GM23338 (cell line): ENCODE measurements at regions not wholly inside any gene's neighbourhood (a gene's known extent, or its start where the extent isn't known, plus 50 kb on each side); places are given as distances from the start of the nearest gene placed in this dataset.
A peak's percentile ranks its signal among the peaks of the same experiment; 100 is the strongest.

ENCODE experiments used
- ATAC-seq: fragments of 200-7000 bp; cut with Tn5 transposase; 3 replicates; pipeline ENCODE4 v1.9.1; 2020
- DNase-seq: peaks from one replicate; pipeline ENCODE4 v3.0.0-alpha.2; 2015; ENCODE audit warnings: low spot score
- H2AFZ ChIP-seq: fragments of 200-600 bp; sonication (generic); 2 replicates; pipeline ENCODE4 v1.8.0; 2016; ENCODE audit warnings: antibody characterized with exemption, mild to moderate bottlenecking, moderate library complexity
- H3F3A ChIP-seq: fragments of 200-600 bp; sonication (generic); replicated peaks from 2 replicates; pipeline ENCODE4 v1.8.0; 2017; ENCODE audit warnings: antibody characterized with exemption, mixed run types, low read depth
- H3K27ac ChIP-seq: fragments of 200-600 bp; sonication (generic); 2 replicates; pipeline ENCODE4 v1.6.1; 2016; ENCODE audit warnings: low read depth
- H3K27me3 ChIP-seq: fragments of 200-600 bp; sonication (generic); 2 replicates; pipeline ENCODE4 v1.8.0; 2016; ENCODE audit warnings: mild to moderate bottlenecking, mixed run types, moderate library complexity; ENCODE audit not compliant: insufficient read depth
- H3K36me3 ChIP-seq: fragments of 200-600 bp; sonication (generic); 2 replicates; pipeline ENCODE4 v1.8.0; 2016; ENCODE audit warnings: mild to moderate bottlenecking; ENCODE audit not compliant: insufficient read depth
- H3K4me1 ChIP-seq: fragments of 200-600 bp; sonication (generic); 2 replicates; pipeline ENCODE4 v1.8.0; 2016; ENCODE audit warnings: mild to moderate bottlenecking, moderate library complexity; ENCODE audit not compliant: insufficient read depth
- H3K4me2 ChIP-seq: fragments of 200-600 bp; sonication (generic); 2 replicates; pipeline ENCODE4 v1.7.1; 2017; ENCODE audit warnings: mixed run types
- H3K4me3 ChIP-seq: fragments of 200-600 bp; sonication (generic); 2 replicates; pipeline ENCODE4 v1.6.1; 2016; ENCODE audit warnings: mixed run types
- H3K79me2 ChIP-seq: fragments of 200-600 bp; sonication (generic); replicated peaks from 2 replicates; pipeline ENCODE4 v1.8.0; 2017; ENCODE audit warnings: mild to moderate bottlenecking; ENCODE audit not compliant: insufficient read depth
- H3K9me2 ChIP-seq: fragments of 200-600 bp; sonication (generic); 2 replicates; pipeline ENCODE4 v1.8.0; 2017; ENCODE audit not compliant: insufficient read depth
- H4K20me1 ChIP-seq: fragments of 200-600 bp; sonication (generic); replicated peaks from 2 replicates; pipeline ENCODE4 v1.8.0; 2017; ENCODE audit warnings: mild to moderate bottlenecking; ENCODE audit not compliant: insufficient read depth
- H3K27ac Mint-ChIP-seq: 2 replicates; pipeline ENCODE4 v1.8.0; 2020; ENCODE audit warnings: inconsistent platforms, mild to moderate bottlenecking, moderate library complexity, mixed read lengths
- H3K27me3 Mint-ChIP-seq: 3 replicates; pipeline ENCODE4 v1.8.0; 2022; ENCODE audit warnings: low read depth, mild to moderate bottlenecking, moderate library complexity, mixed read lengths, inconsistent platforms; ENCODE audit not compliant: insufficient read depth, poor library complexity
- H3K36me3 Mint-ChIP-seq: 3 replicates; pipeline ENCODE4 v1.8.0; 2021; ENCODE audit warnings: low read depth, mild to moderate bottlenecking, inconsistent platforms, moderate library complexity, mixed read lengths
- H3K4me1 Mint-ChIP-seq: 3 replicates; pipeline ENCODE4 v1.8.0; 2020; ENCODE audit warnings: mild to moderate bottlenecking, inconsistent platforms, mixed read lengths
- H3K4me3 Mint-ChIP-seq: 3 replicates; pipeline ENCODE4 v1.8.0; 2021; ENCODE audit warnings: moderate library complexity, mild to moderate bottlenecking, inconsistent platforms, mixed read lengths
- H3K9me3 Mint-ChIP-seq: 3 replicates; pipeline ENCODE4 v1.8.0; 2020; ENCODE audit warnings: moderate library complexity, mild to moderate bottlenecking, inconsistent platforms, mixed read lengths
- EZH2 ChIP-seq: fragments of 200-600 bp; sonication (generic); IDR thresholded peaks from one replicate; pipeline ENCODE4 v1.8.0; 2017; ENCODE audit warnings: antibody characterized with exemption, mild to moderate bottlenecking, low read depth; ENCODE audit not compliant: unreplicated experiment
- EZH2phosphoT487 ChIP-seq: fragments of 200-600 bp; sonication (generic); IDR thresholded peaks from one replicate; pipeline ENCODE4 v1.8.1; 2018; ENCODE audit warnings: antibody characterized with exemption; ENCODE audit not compliant: unreplicated experiment
- STAT1 ChIP-seq: IDR thresholded peaks from one replicate; pipeline ENCODE4 v1.6.1; 2016; ENCODE audit warnings: antibody characterized with exemption; ENCODE audit not compliant: unreplicated experiment
- ZNF114 ChIP-seq: fragments of 250-450 bp; sonication (Bioruptor Pico); IDR thresholded peaks from 2 replicates; pipeline ENCODE4 v1.5.0; 2020; ENCODE audit warnings: mild to moderate bottlenecking, moderate library complexity
- ZNF331 ChIP-seq: fragments of 250-450 bp; sonication (Bioruptor Pico); IDR thresholded peaks from 2 replicates; pipeline ENCODE4 v1.5.0; 2020; ENCODE audit warnings: low read depth, mild to moderate bottlenecking, moderate library complexity
- TF ChIP-seq, protein P1 (sequence below): IDR thresholded peaks from one replicate; pipeline ENCODE4 v1.6.1; 2018; ENCODE audit warnings: antibody characterized with exemption; ENCODE audit not compliant: unreplicated experiment
- TF ChIP-seq, protein P2 (sequence below), 2 experiments: fragments of 200-600 bp in 1 of 2; sonication (generic) in 1 of 2; conservative IDR thresholded peaks; 2 replicates each; pipeline versions ENCODE4 v1.5.1 to v1.6.1; 2016 to 2017; ENCODE audit warnings: antibody characterized with exemption in 2 of 2, low read depth in 2 of 2, mild to moderate bottlenecking in 2 of 2, moderate library complexity in 1 of 2

DNA sequence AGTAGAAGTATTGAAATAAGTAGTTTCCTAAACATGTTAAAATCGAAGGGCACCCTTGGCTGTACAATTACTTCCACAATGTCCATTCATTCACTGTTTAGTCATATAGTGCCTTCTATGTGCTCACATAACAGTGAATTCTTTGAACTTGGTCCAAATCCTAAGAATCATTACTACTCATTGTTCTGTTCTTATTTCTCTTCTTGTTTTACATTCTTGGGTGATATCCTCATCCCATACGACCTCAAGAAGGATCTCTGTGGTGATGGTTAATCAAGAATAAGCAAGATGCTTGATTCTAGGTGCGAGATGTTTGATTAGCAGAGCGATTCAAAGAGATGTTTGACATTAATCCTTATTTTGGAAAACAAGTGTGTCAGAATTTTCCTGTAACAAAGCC, 667.4 kb upstream of the ZP4 start:
- Histone ChIP-seq H3K4me2 (no peak overlapping the region), H3K27ac (no peak overlapping the region), H3K4me1 (0 out of 2 replicates have a peak, but pooled peaks cover 3% of the 10 kb centered on the region), H2AFZ (no peak overlapping the region; the same call in 1 of the 2 replicates), H3K79me2 (no peaks in the 10 kb centered on the region), H3K4me3 (no peak overlapping the region), H4K20me1 (no peaks in the 10 kb centered on the region), H3K36me3 (no peaks in the 10 kb centered on the region), H3K27me3 (no peaks in the 10 kb centered on the region), H3F3A (no peaks in the 10 kb centered on the region), H3K9me2 (no peaks in the 10 kb centered on the region)
- DNase-seq: no peak
- no peak overlapping the region for H3K27ac Mint-ChIP-seq
- no peaks in the 10 kb centered on the region for H3K36me3 Mint-ChIP-seq
- H3K27me3 Mint-ChIP-seq: no peaks in the 10 kb centered on the region
- H3K9me3 Mint-ChIP-seq: no peaks in the 10 kb centered on the region
- TF ChIP-seq, protein P1, sequence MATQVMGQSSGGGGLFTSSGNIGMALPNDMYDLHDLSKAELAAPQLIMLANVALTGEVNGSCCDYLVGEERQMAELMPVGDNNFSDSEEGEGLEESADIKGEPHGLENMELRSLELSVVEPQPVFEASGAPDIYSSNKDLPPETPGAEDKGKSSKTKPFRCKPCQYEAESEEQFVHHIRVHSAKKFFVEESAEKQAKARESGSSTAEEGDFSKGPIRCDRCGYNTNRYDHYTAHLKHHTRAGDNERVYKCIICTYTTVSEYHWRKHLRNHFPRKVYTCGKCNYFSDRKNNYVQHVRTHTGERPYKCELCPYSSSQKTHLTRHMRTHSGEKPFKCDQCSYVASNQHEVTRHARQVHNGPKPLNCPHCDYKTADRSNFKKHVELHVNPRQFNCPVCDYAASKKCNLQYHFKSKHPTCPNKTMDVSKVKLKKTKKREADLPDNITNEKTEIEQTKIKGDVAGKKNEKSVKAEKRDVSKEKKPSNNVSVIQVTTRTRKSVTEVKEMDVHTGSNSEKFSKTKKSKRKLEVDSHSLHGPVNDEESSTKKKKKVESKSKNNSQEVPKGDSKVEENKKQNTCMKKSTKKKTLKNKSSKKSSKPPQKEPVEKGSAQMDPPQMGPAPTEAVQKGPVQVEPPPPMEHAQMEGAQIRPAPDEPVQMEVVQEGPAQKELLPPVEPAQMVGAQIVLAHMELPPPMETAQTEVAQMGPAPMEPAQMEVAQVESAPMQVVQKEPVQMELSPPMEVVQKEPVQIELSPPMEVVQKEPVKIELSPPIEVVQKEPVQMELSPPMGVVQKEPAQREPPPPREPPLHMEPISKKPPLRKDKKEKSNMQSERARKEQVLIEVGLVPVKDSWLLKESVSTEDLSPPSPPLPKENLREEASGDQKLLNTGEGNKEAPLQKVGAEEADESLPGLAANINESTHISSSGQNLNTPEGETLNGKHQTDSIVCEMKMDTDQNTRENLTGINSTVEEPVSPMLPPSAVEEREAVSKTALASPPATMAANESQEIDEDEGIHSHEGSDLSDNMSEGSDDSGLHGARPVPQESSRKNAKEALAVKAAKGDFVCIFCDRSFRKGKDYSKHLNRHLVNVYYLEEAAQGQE: no peak
- ATAC-seq: no peak
- H3K4me1 Mint-ChIP-seq: no peaks in the 10 kb centered on the region
- no peak overlapping the region for H3K4me3 Mint-ChIP-seq

DNA sequence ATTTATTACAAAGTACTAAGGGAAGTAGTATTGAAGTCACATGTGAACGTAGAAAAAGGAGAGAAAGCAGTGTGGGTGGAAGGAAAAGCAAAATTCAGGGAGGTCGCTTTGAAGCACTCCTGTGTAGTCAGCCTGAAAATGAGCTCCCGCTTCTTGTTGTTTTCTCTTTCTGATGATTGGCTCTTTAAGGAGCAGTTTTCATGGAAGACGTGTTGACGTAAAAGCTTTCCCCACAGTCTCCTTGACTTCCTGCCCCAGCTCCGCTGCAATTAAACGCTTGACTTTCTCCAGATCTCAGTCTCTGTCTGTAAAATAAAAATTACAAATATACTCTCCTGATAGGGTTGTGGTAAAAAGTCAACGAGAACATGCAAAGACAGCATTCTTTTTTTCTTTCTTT, 661.5 kb upstream of the ZP4 start:
- H3K4me1 Mint-ChIP-seq: no peaks in the 10 kb centered on the region
- H3K4me1 ChIP-seq: 0 out of 2 replicates have a peak, but pooled peaks cover 3% of the 10 kb centered on the region
- ATAC-seq (no peak), DNase-seq (no peak)
- no peak overlapping the region for H3K27ac Mint-ChIP-seq
- H3K36me3 Mint-ChIP-seq: 0 out of 3 replicates have a peak, but pooled peaks cover under 1% of the 10 kb centered on the region
- H2AFZ ChIP-seq: peak overlapping the region; percentile 76; the same call in 1 of the 2 replicates
- no peaks in the 10 kb centered on the region for H3K27me3 Mint-ChIP-seq
- no peak overlapping the region for H3K4me3 Mint-ChIP-seq
- peaks cover 10% of the 10 kb centered on the region; the same call in 2 of the 3 replicates for H3K9me3 Mint-ChIP-seq
- H3K27ac ChIP-seq: no peak overlapping the region
- no peaks in the 10 kb centered on the region for H3F3A ChIP-seq
- no peaks in the 10 kb centered on the region for H4K20me1 ChIP-seq
- H3K27me3 ChIP-seq: no peaks in the 10 kb centered on the region
- H3K4me2 ChIP-seq: no peak overlapping the region
- H3K36me3 ChIP-seq: no peaks in the 10 kb centered on the region
- H3K4me3 ChIP-seq: no peak overlapping the region
- no peaks in the 10 kb centered on the region for H3K9me2 ChIP-seq
- no peaks in the 10 kb centered on the region for H3K79me2 ChIP-seq
- no peak for TF ChIP-seq ZNF331 (CRISPR knock-in tag)
- TF ChIP-seq ZNF114 (CRISPR knock-in tag): no peak
- no peak for TF ChIP-seq STAT1
- TF ChIP-seq, protein P1: no peak
- TF ChIP-seq EZH2: no peak
- TF ChIP-seq, protein P2, sequence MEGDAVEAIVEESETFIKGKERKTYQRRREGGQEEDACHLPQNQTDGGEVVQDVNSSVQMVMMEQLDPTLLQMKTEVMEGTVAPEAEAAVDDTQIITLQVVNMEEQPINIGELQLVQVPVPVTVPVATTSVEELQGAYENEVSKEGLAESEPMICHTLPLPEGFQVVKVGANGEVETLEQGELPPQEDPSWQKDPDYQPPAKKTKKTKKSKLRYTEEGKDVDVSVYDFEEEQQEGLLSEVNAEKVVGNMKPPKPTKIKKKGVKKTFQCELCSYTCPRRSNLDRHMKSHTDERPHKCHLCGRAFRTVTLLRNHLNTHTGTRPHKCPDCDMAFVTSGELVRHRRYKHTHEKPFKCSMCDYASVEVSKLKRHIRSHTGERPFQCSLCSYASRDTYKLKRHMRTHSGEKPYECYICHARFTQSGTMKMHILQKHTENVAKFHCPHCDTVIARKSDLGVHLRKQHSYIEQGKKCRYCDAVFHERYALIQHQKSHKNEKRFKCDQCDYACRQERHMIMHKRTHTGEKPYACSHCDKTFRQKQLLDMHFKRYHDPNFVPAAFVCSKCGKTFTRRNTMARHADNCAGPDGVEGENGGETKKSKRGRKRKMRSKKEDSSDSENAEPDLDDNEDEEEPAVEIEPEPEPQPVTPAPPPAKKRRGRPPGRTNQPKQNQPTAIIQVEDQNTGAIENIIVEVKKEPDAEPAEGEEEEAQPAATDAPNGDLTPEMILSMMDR (conservative IDR thresholded peaks at IDR 0.05; ENCODE audit: low read depth in 2 of 2): no peak
- no peak for TF ChIP-seq EZH2phosphoT487
